Tibial nerve (tissue), 4 donors: ENCODE measurements at regions not wholly inside any gene's neighbourhood (a gene's known extent, or its start where the extent isn't known, plus 50 kb on each side); places are given as distances from the start of the nearest gene placed in this dataset.

Experiments
- DNase-seq, 2 donors: peaks; one replicate each; pipeline ENCODE4 v3.0.0-alpha.2; 2019; ENCODE audit warnings: low spot score in 2 of 2
- H3K27ac ChIP-seq, 4 donors: fragments of 200-600 bp; sonication (generic) in 3 of 4; one replicate each; pipeline ENCODE4 v1.5.1; 2017 to 2019; ENCODE audit warnings: mild to moderate bottlenecking in 1 of 4
- H3K27me3 ChIP-seq, 2 donors: fragments of 200-600 bp; sonication (generic) in 1 of 2; one replicate each; pipeline versions ENCODE4 v1.5.1 to v1.6.0; 2017 to 2019
- H3K36me3 ChIP-seq, 3 donors: fragments of 200-600 bp; sonication (generic); one replicate each; pipeline ENCODE4 v1.5.1; 2018 to 2019
- H3K4me1 ChIP-seq, 4 donors: fragments of 200-600 bp; sonication (generic) in 3 of 4; one replicate each; pipeline ENCODE4 v1.5.1; 2017 to 2019
- H3K4me3 ChIP-seq, 4 donors: fragments of 200-600 bp; sonication (generic) in 3 of 4; one replicate each; pipeline ENCODE4 v1.5.1; 2017 to 2019; ENCODE audit warnings: mild to moderate bottlenecking in 1 of 4, moderate library complexity in 1 of 4
- H3K9me3 ChIP-seq, 4 donors: fragments of 200-600 bp; sonication (generic) in 3 of 4; one replicate each; pipeline ENCODE4 v1.5.1; 2017 to 2019
- EP300 ChIP-seq, 2 donors: sonication (generic); formaldehyde crosslinking; IDR thresholded peaks; one replicate each; pipeline ENCODE4 v1.6.1; 2017; ENCODE audit warnings: antibody characterized with exemption in 2 of 2, mild to moderate bottlenecking in 1 of 2
- POLR2A ChIP-seq, 2 donors: fragments of 450-650 bp; IDR thresholded peaks; one replicate each; pipeline ENCODE4 v1.6.1; 2017; ENCODE audit warnings: antibody characterized with exemption in 2 of 2, mild to moderate bottlenecking in 2 of 2, moderate library complexity in 2 of 2
- WGBS, 2 donors: methylation state at CpG; one replicate each; pipeline ENCODE4 v1.1.5; 2018; 5-methylcytosine and 5-hydroxymethylcytosine counted together
- TF ChIP-seq, protein P1 (sequence below), 5 experiments: fragments of 200-600 bp in 3 of 5; fragments of 450-650 bp in 2 of 5; sonication (generic) in 3 of 5; IDR thresholded peaks; one replicate each; pipeline ENCODE4 v1.5.1; 2016 to 2019; ENCODE audit warnings: antibody characterized with exemption in 5 of 5, mild to moderate bottlenecking in 3 of 5, moderate library complexity in 2 of 5

GRCh38 chr2:55999231-55999630, 75.6 kb upstream of the EFEMP1 start:
- TF ChIP-seq EP300 (IDR thresholded peaks at IDR 0.05), result no peak
- TF ChIP-seq POLR2A (IDR thresholded peaks at IDR 0.05), result no peak
- TF ChIP-seq, protein P1, sequence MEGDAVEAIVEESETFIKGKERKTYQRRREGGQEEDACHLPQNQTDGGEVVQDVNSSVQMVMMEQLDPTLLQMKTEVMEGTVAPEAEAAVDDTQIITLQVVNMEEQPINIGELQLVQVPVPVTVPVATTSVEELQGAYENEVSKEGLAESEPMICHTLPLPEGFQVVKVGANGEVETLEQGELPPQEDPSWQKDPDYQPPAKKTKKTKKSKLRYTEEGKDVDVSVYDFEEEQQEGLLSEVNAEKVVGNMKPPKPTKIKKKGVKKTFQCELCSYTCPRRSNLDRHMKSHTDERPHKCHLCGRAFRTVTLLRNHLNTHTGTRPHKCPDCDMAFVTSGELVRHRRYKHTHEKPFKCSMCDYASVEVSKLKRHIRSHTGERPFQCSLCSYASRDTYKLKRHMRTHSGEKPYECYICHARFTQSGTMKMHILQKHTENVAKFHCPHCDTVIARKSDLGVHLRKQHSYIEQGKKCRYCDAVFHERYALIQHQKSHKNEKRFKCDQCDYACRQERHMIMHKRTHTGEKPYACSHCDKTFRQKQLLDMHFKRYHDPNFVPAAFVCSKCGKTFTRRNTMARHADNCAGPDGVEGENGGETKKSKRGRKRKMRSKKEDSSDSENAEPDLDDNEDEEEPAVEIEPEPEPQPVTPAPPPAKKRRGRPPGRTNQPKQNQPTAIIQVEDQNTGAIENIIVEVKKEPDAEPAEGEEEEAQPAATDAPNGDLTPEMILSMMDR (IDR thresholded peaks at IDR 0.05), result no peak
- no peak overlapping the region for H3K27ac ChIP-seq
- no peak overlapping the region for H3K4me3 ChIP-seq
- DNase-seq, result no peak
- no peaks in the 10 kb centered on the region for H3K9me3 ChIP-seq
- no peaks in the 10 kb centered on the region for H3K4me1 ChIP-seq
- no peaks in the 10 kb centered on the region for H3K27me3 ChIP-seq
- H3K36me3 ChIP-seq, result no peaks in the 10 kb centered on the region

DNA sequence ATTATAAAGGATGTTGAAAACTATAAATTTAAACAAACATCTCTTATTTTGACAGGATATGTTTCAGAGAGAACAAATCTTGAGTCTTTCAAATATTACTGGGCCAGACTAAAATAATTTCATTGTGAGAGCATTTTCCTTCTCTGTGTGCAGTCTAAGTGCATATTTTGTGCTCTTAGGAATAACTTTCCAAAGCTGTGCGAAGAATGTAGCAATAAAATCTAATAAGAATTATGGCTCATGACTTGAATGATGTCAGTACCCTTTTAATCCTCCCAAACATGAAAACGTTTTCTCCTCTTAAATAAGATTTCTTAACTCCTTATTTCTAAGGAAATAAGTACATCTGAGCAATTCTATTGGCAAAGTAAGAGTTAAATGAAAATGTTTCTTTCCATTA, 76.2 kb upstream of the EFEMP1 start:
- Histone ChIP-seq H3K4me1 (no peaks in the 10 kb centered on the region), H3K27me3 (no peaks in the 10 kb centered on the region), H3K36me3 (no peaks in the 10 kb centered on the region), H3K27ac (no peak overlapping the region), H3K9me3 (no peaks in the 10 kb centered on the region), H3K4me3 (no peak overlapping the region)
- no peak for DNase-seq
- TF ChIP-seq, protein P1 (IDR thresholded peaks at IDR 0.05), result no peak
- no peak for TF ChIP-seq POLR2A (IDR thresholded peaks at IDR 0.05)
- no peak for TF ChIP-seq EP300 (IDR thresholded peaks at IDR 0.05)
- 36 to 38% methylated on average over 2 of the region's 2 CpGs for WGBS, 2 donors

GRCh38 chr2:56001947-56002346, 78.4 kb upstream of the EFEMP1 start:
- 50 to 66% methylated on average over 1 of the region's 1 CpG for WGBS, 2 donors
- TF ChIP-seq, protein P1 (IDR thresholded peaks at IDR 0.05), result no peak
- TF ChIP-seq POLR2A (IDR thresholded peaks at IDR 0.05) (no peak), EP300 (IDR thresholded peaks at IDR 0.05) (no peak)

DNA sequence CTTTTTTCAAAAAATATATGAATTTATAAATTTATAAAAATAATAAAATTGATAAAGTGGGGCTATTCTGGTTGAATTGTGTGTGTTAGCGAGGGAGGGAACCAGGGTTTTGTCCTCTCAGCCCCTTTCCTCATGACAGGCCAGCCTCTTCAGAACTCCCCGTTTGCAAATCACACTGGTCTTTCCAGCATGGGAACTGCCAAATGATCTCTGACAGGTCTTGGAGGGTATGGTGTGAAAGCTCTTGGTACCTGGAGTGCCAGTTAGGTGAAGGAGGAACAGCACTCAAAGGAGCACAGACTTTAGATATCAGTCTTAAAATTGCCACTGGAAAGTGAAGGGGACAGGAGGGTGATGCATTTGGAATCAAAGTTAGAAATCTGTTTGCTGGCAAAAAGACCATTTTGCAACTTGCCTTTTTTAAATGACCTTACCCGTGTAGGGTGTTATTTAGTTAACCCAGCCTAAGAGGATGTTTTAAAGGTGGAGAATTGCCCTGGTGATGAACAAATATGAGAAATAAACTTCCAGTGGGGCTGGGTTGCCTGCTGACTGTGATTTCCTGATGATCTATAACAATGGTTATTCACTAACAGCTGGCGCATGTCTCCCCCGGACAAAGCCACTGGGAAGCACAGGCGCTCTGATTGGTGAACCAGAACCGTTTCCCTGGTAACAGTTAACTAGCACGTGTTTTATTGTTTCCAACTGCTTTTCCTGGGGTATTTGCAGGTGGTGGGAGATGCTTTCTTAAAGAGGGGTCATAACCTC, 85.3 kb upstream of the EFEMP1 start:
- 21 to 24% methylated on average over 8 of the region's 8 CpGs for WGBS, 2 donors
- Histone ChIP-seq H3K27ac (no peak overlapping the region), H3K4me1 (peaks cover 0 to 12% (median 6%) of the 10 kb centered on the region in 4 donors), H3K4me3 (no peak overlapping the region), H3K9me3 (no peaks in the 10 kb centered on the region), H3K27me3 (no peaks in the 10 kb centered on the region), H3K36me3 (no peaks in the 10 kb centered on the region)
- TF ChIP-seq EP300 (IDR thresholded peaks at IDR 0.05), result no peak
- TF ChIP-seq, protein P1 (IDR thresholded peaks at IDR 0.05), result no peak
- peak; percentile 23 to 55 for DNase-seq

More at GRCh38 chr2:56001947-56002346, 78.4 kb upstream of the EFEMP1 start:
- no peaks in the 10 kb centered on the region for H3K4me1 ChIP-seq
- no peaks in the 10 kb centered on the region for H3K9me3 ChIP-seq
- no peak overlapping the region for H3K4me3 ChIP-seq
- H3K27me3 ChIP-seq, result no peaks in the 10 kb centered on the region
- DNase-seq, result no peak
- no peaks in the 10 kb centered on the region for H3K36me3 ChIP-seq
- H3K27ac ChIP-seq, result no peak overlapping the region

DNA sequence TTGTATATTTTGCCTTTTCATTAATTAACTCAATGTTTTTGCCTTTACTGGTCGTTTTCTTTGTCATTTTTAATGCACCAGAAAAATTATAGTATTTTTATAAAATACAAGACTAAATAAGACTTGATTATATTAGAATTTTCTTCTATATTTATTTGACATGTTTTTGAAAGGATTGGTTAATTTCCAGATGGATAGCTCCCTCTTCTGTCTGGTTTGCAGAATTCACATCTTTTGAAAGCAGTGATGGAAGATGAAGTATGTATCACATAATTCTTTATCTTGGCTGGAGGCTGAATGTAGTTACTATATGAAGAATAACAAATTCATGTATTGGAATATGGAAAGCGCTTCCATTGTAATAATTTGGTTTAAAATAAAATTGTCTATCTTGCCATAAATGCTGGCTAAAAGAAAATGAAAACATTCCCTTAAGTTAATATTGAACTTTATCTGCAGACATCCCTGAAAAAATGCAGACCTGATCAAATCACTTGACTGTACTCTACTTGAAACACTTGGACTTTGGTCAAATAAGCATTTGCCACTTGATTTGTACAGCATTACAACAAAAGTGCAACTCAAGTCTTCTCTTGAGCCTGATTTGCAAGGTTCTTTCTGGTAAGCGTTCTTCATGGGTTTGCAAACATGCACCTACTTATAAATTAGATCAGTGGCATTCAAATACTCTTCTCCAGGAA, 86.3 kb upstream of the EFEMP1 start:
- no peaks in the 10 kb centered on the region for H3K27me3 ChIP-seq

More for the DNA sequence above, 86.3 kb upstream of the EFEMP1 start:
- no peaks in the 10 kb centered on the region for H3K9me3 ChIP-seq
- H3K36me3 ChIP-seq, result no peaks in the 10 kb centered on the region
- no peak for DNase-seq
- H3K4me3 ChIP-seq, result no peak overlapping the region
- TF ChIP-seq, protein P1 (IDR thresholded peaks at IDR 0.05), result peak; percentile 30 to 61 (median 39)
- no peak for TF ChIP-seq EP300 (IDR thresholded peaks at IDR 0.05)
- peaks cover 0 to 12% (median 6%) of the 10 kb centered on the region in 4 donors for H3K4me1 ChIP-seq
- WGBS, 2 donors, result 36% methylated on average over 3 of the region's 3 CpGs
- no peak overlapping the region for H3K27ac ChIP-seq
